ENCODE measurements at regions not wholly inside any gene's neighbourhood (a gene's known extent, or its start where the extent isn't known, plus 50 kb on each side); places are given as distances from the start of the nearest gene placed in this dataset.

DNA sequence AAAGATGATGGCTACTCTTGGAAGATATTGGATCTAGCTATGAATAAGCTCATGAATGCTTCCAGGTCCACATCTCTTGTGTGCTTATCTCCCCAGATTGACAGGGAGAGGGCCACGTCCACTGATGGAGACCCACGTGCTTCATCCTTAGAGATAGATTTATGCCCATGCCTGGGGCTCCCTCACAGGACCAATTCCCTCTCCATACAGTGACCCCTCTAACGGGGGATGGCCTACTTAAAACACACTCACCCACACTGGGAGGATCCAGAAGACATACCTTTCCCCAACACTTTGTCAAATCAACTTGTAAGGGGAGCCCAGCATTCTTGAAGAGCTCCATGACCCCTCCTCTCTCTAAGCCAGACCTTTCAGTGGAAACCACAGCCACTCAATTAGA is 169.7 kb upstream of the CDH5 start:
- TF ChIP-seq CTCF (conservative IDR thresholded peaks at IDR 0.05; ENCODE audit: low read length): no peak
- TF ChIP-seq EZH2phosphoT487 (IDR thresholded peaks at IDR 0.05; ENCODE audit: borderline replicate concordance, low read depth, low read length): no peak
